Epithelial cell of esophagus (primary cell): ENCODE measurements at regions not wholly inside any gene's neighbourhood (a gene's known extent, or its start where the extent isn't known, plus 50 kb on each side); places are given as distances from the start of the nearest gene placed in this dataset.

Experiments
- DNase-seq: peaks from one replicate; pipeline ENCODE4 v3.0.0; 2010; ENCODE audit warnings: low read depth
- H3K4me3 ChIP-seq: 2 replicates; pipeline ENCODE4 v1.5.1; 2011; ENCODE audit warnings: mild to moderate bottlenecking, low read length, control low read depth
- CTCF ChIP-seq: IDR thresholded peaks from 2 replicates; pipeline ENCODE4 v1.5.1; 2011; ENCODE audit warnings: low read depth, mild to moderate bottlenecking, low read length, control low read depth, inconsistent platforms; ENCODE audit not compliant: insufficient read depth; ENCODE audit errors: missing control alignments

DNA sequence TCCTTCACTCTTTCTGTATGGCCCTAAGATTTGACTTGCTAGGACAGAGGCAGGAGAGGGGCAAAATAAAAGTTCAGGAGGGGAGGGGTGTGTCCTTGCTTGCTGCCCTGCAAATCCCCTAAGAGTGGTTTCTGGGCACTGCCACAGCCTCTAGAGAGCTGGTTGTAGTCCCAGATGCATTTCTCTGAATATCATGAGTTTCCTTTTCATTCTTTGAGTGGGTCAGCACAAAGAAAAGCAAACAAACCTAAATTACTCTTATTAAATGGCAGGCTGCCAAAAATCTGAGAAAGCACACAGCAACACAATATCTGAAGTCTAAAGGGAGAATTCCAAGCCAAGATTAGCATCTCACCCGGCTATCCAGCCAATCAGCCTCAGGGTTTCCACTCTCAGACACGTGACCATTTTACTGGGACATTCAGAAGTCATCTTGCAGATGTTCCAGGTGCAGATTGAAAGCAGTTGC is 919.3 kb downstream of the TUSC7 start:
- DNase-seq: peak; percentile 53
- no peak for TF ChIP-seq CTCF
- H3K4me3 ChIP-seq: no peak overlapping the region

- no peak for DNase-seq
- H3K4me3 ChIP-seq: no peak overlapping the region
- TF ChIP-seq CTCF: no peak
Observed at GRCh38 chr3:117629505-117629904, 919.9 kb downstream of the TUSC7 start.

DNA sequence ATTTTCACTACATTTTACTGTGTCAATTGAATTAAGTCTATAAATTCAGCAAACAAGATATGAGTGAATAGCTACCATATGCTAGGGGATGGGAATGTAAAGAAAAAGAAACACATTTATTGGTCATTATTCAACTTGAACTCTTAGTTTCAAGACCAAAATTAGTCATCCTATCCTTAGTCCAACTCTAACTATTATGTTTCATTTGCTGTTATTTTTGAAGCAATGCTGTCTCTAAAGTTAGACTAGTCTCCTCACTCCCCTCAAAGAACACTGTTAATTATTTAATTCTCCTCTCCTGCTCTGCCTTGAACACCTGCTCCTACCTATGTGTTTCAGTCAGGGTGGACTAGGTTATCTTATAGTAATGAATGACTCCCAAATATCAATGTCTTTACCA is 920.9 kb downstream of the TUSC7 start:
- no peak overlapping the region for H3K4me3 ChIP-seq
- no peak for TF ChIP-seq CTCF
- no peak for DNase-seq

DNA sequence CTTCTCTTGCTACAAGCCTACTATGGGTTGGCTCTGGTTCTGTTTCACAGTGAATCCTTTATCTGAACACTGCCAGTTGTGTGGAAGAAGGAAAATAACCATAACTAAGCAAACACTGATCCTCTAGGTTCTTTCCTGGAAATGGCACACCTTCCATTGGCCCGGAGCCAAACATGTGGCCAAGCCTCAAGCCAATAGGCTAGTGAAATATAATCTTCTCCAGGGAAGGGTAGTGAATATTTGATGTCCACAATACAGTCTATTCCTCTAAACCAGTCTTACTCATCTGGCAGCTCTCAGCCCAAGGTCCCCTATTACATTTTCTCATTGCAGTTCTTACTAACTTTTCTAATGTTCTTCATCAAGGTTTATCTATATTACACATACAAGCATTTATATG is 921.3 kb downstream of the TUSC7 start:
- DNase-seq: no peak
- TF ChIP-seq CTCF: no peak
- H3K4me3 ChIP-seq: no peak overlapping the region

GRCh38 chr3:117631781-117632180 is 922.2 kb downstream of the TUSC7 start:
- H3K4me3 ChIP-seq: no peak overlapping the region
- TF ChIP-seq CTCF: no peak
- no peak for DNase-seq

DNA sequence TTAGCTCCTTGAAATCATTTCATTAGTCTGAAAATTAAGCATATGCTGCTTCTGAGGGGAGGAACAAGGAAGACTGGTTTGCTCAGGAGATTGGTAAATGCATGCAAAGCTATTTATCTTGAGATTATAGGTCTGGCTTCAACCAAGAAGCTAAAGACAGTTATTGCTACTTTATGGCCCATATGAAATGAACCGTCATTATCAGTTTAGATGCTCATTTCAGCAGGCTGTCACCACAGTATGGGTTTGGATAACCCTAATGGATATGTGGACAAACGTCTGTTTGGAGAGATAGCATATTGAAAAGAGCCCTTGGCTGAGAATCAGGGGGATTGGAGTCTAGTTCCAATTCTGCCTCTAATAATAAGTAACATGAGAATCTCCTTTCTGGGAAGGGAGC is 922.6 kb downstream of the TUSC7 start:
- no peak for DNase-seq
- H3K4me3 ChIP-seq: no peak overlapping the region
- TF ChIP-seq CTCF: no peak

DNA sequence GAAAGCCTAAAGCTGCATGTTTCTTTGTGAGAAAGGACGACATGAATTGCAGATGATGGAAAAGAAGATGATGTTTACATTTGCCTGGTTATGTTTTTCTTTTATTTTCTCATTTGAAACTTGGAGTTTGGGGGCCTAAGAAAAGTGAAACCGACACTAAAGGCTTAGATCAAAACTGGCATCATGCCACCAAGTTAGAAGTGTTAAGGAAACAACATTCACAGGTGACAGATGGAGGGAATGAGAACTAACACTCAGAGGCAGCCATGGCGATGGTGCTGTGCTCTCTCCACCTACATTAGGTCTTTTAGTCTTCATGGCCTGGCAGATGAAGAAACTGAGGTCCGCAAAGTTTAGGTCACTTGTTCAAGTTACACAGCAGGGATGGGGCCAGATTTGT is 923.6 kb downstream of the TUSC7 start:
- no peak overlapping the region for H3K4me3 ChIP-seq
- DNase-seq: no peak
- no peak for TF ChIP-seq CTCF
